GM19397 (cell line): ENCODE measurements at regions not wholly inside any gene's neighbourhood (a gene's known extent, or its start where the extent isn't known, plus 50 kb on each side); places are given as distances from the start of the nearest gene placed in this dataset.
"Not testable (repeated sequence)": the region's sequence is repeated elsewhere in the genome, so short reads cannot be mapped to it uniquely, and the experiment has no call there.

Experiments
- ATAC-seq: cut with Tn5 transposase; IDR thresholded peaks from one replicate; pipeline ENCODE4 v1.9.1; 2021; ENCODE audit warnings: mild to moderate bottlenecking, moderate library complexity; ENCODE audit not compliant: unreplicated experiment

- ATAC-seq = no peak
Observed at GRCh38 chr11:42913731-42914130, 398.1 kb upstream of the API5 start.

GRCh38 chr11:42923651-42924050 is 388.1 kb upstream of the API5 start:
- no peak for ATAC-seq

- no peak for ATAC-seq
Observed at GRCh38 chr11:42925916-42926315, 385.9 kb upstream of the API5 start.

- no peak for ATAC-seq
Observed at GRCh38 chr11:42947405-42947804, 364.4 kb upstream of the API5 start.

GRCh38 chr11:42949738-42950376 is 361.9 kb upstream of the API5 start:
- not testable (repeated sequence) for ATAC-seq

- no peak for ATAC-seq
Observed at GRCh38 chr11:42951266-42951665, 360.5 kb upstream of the API5 start.

- ATAC-seq = no peak
Observed at GRCh38 chr11:42957831-42958230, 354.0 kb upstream of the API5 start.

GRCh38 chr11:42958635-42959034 is 353.2 kb upstream of the API5 start:
- no peak for ATAC-seq

- no peak for ATAC-seq
Observed at GRCh38 chr11:42960521-42961088, 351.2 kb upstream of the API5 start.

GRCh38 chr11:42967653-42968052 is 344.1 kb upstream of the API5 start:
- no peak for ATAC-seq

- ATAC-seq = no peak
Observed at GRCh38 chr11:42972741-42973140, 339.1 kb upstream of the API5 start.

GRCh38 chr11:42974510-42975179 is 337.2 kb upstream of the API5 start:
- no peak for ATAC-seq

- no peak for ATAC-seq
Observed at GRCh38 chr11:42975180-42975529, 336.6 kb upstream of the API5 start.

- no peak for ATAC-seq
Observed at GRCh38 chr11:42976636-42977217, 335.1 kb upstream of the API5 start.

- no peak for ATAC-seq
Observed at GRCh38 chr11:42992594-42992993, 319.2 kb upstream of the API5 start.

- ATAC-seq = no peak
Observed at GRCh38 chr11:42996421-42997307, 315.1 kb upstream of the API5 start.

GRCh38 chr11:43004879-43005278 is 306.9 kb upstream of the API5 start:
- not testable (repeated sequence) for ATAC-seq

- ATAC-seq = no peak
Observed at GRCh38 chr11:43010042-43010441, 301.8 kb upstream of the API5 start.

- no peak for ATAC-seq
Observed at GRCh38 chr11:43012606-43013005, 299.2 kb upstream of the API5 start.

- no peak for ATAC-seq
Observed at GRCh38 chr11:43021466-43021865, 290.3 kb upstream of the API5 start.

- no peak for ATAC-seq
Observed at GRCh38 chr11:43034341-43034740, 277.5 kb upstream of the API5 start.
